Panc1 (cell line): ENCODE measurements at regions not wholly inside any gene's neighbourhood (a gene's known extent, or its start where the extent isn't known, plus 50 kb on each side); places are given as distances from the start of the nearest gene placed in this dataset.

Source experiments
- ATAC-seq: fragments of 200-7000 bp; cut with Tn5 transposase; 2 replicates; pipeline ENCODE4 v1.9.1; 2020; ENCODE audit warnings: mild to moderate bottlenecking, moderate library complexity
- BruUV-seq: library from RNA; stranded (reverse); fragments of 400-500 nt; replicated peaks from 2 replicates; lab custom pipeline; 2021; lab: Mats Ljungman, UMichigan
- CTCF ChIA-PET: fragments of 300-600 bp; sonication (Branson Sonifier 250); formaldehyde crosslinking; loops from one replicate; lab custom pipeline; 2022; ENCODE audit warnings: antibody characterized with exemption; lab: Charles Lee
- POLR2A ChIA-PET: fragments of 300-600 bp; sonication (Branson Sonifier 250); formaldehyde crosslinking; loops from one replicate; lab custom pipeline; 2022; ENCODE audit warnings: antibody characterized with exemption; lab: Charles Lee
- DNase-seq: peaks from one replicate; pipeline ENCODE4 v3.0.0-alpha.2; 2010; ENCODE audit warnings: low read depth, low spot score
- H3K27ac ChIP-seq: 2 replicates; pipeline ENCODE4 v1.5.1; 2011; ENCODE audit warnings: mild to moderate bottlenecking, low read length, inconsistent platforms
- H3K27me3 ChIP-seq: fragments of 200-500 bp; sonication (Bioruptor generic); 2 replicates; pipeline ENCODE4 v1.6.0; 2014; ENCODE audit warnings: low read length, inconsistent platforms; ENCODE audit not compliant: control insufficient read depth, insufficient read depth
- H3K36me3 ChIP-seq: fragments of 200-500 bp; sonication (Bioruptor generic); 2 replicates; pipeline ENCODE4 v1.5.1; 2014; ENCODE audit warnings: inconsistent platforms, mild to moderate bottlenecking, low read length, moderate library complexity; ENCODE audit not compliant: control insufficient read depth, insufficient read depth
- H3K4me1 ChIP-seq: 2 replicates; pipeline ENCODE4 v1.5.1; 2011; ENCODE audit warnings: inconsistent platforms, mild to moderate bottlenecking, low read length, moderate library complexity; ENCODE audit not compliant: control insufficient read depth, insufficient read depth
- H3K4me3 ChIP-seq, 2 experiments: 2 replicates each; pipeline ENCODE4 v1.5.1; 2011 to 2012; ENCODE audit warnings: low read depth in 2 of 2, low read length in 2 of 2, mild to moderate bottlenecking in 2 of 2, inconsistent platforms in 1 of 2, moderate library complexity in 1 of 2
- H3K9me3 ChIP-seq: fragments of 200-500 bp; sonication (Bioruptor generic); 2 replicates; pipeline ENCODE4 v1.5.1; 2014; ENCODE audit warnings: low read depth, mild to moderate bottlenecking, inconsistent platforms, low read length, moderate library complexity; ENCODE audit not compliant: control insufficient read depth, insufficient read depth
- CTCF ChIP-seq: fragments of 450-650 bp; IDR thresholded peaks from 2 replicates; pipeline ENCODE4 v1.5.1; 2017; ENCODE audit warnings: mild to moderate bottlenecking
- POLR2AphosphoS5 ChIP-seq: IDR thresholded peaks from 2 replicates; pipeline ENCODE4 v1.6.1; 2012; ENCODE audit warnings: mild to moderate bottlenecking, low read depth, low read length, moderate library complexity
- SIN3A ChIP-seq: IDR thresholded peaks from 2 replicates; pipeline ENCODE4 v1.6.1; 2012; ENCODE audit warnings: low read depth, mild to moderate bottlenecking, low read length, moderate library complexity, borderline replicate concordance; ENCODE audit not compliant: insufficient read depth
- TCF7L2 ChIP-seq: IDR thresholded peaks from 2 replicates; pipeline ENCODE4 v1.6.1; 2011; ENCODE audit warnings: mild to moderate bottlenecking, low read depth, low read length, inconsistent platforms
- in situ Hi-C: cut with HindIII; loops from 2 replicates; pipeline ENCODE4 v1.10.0; 2016; ENCODE audit warnings: low sequenced_read_pairs, low pct_unique_long_range_greater_than_20kb
- intact Hi-C: fragments of 100-400 bp; cut with micrococcal nuclease; formaldehyde crosslinking; loops from one replicate; pipeline ENCODE4 v1.10.0; 2022; ENCODE audit not compliant: unreplicated experiment
- TF ChIP-seq, protein P1 (sequence below), 2 experiments: IDR thresholded peaks; 2 replicates each; pipeline ENCODE4 v1.6.1; 2011 to 2012; ENCODE audit warnings: low read depth in 2 of 2, control low read depth in 1 of 2, low read length in 1 of 2, mild to moderate bottlenecking in 1 of 2, moderate library complexity in 1 of 2; ENCODE audit not compliant: insufficient read depth in 1 of 2

- H3K4me1 ChIP-seq = no peaks in the 10 kb centered on the region
- in situ Hi-C loops = no loop called here
- H3K36me3 ChIP-seq = no peaks in the 10 kb centered on the region
- H3K4me3 ChIP-seq = no peak overlapping the region
- TF ChIP-seq, protein P1, sequence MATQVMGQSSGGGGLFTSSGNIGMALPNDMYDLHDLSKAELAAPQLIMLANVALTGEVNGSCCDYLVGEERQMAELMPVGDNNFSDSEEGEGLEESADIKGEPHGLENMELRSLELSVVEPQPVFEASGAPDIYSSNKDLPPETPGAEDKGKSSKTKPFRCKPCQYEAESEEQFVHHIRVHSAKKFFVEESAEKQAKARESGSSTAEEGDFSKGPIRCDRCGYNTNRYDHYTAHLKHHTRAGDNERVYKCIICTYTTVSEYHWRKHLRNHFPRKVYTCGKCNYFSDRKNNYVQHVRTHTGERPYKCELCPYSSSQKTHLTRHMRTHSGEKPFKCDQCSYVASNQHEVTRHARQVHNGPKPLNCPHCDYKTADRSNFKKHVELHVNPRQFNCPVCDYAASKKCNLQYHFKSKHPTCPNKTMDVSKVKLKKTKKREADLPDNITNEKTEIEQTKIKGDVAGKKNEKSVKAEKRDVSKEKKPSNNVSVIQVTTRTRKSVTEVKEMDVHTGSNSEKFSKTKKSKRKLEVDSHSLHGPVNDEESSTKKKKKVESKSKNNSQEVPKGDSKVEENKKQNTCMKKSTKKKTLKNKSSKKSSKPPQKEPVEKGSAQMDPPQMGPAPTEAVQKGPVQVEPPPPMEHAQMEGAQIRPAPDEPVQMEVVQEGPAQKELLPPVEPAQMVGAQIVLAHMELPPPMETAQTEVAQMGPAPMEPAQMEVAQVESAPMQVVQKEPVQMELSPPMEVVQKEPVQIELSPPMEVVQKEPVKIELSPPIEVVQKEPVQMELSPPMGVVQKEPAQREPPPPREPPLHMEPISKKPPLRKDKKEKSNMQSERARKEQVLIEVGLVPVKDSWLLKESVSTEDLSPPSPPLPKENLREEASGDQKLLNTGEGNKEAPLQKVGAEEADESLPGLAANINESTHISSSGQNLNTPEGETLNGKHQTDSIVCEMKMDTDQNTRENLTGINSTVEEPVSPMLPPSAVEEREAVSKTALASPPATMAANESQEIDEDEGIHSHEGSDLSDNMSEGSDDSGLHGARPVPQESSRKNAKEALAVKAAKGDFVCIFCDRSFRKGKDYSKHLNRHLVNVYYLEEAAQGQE (IDR thresholded peaks at IDR 0.05; ENCODE audit: insufficient read depth in 1 of 2, low read depth in 2 of 2, low read length in 1 of 2) = no peak
- TF ChIP-seq CTCF = no peak
- TF ChIP-seq TCF7L2 = no peak
- no peak for TF ChIP-seq SIN3A
- no peak for TF ChIP-seq POLR2AphosphoS5
- H3K27me3 ChIP-seq = no peaks in the 10 kb centered on the region
- ATAC-seq (no peak), DNase-seq (no peak)
- CTCF ChIA-PET = no interaction called here
- no peaks in the 10 kb centered on the region for H3K9me3 ChIP-seq
- no peak overlapping the region for H3K27ac ChIP-seq
- BruUV-seq = no TSS peak
- intact Hi-C loops = no loop called here
- POLR2A ChIA-PET = no interaction called here
Measured at GRCh38 chr22:40122792-40123191, 54.9 kb upstream of the TNRC6B start.

GRCh38 chr22:40123387-40123786 lies 54.3 kb upstream of the TNRC6B start:
- DNase-seq = no peak
- Histone ChIP-seq H3K9me3 (no peaks in the 10 kb centered on the region), H3K27me3 (no peaks in the 10 kb centered on the region), H3K4me1 (no peaks in the 10 kb centered on the region), H3K4me3 (no peak overlapping the region), H3K36me3 (no peaks in the 10 kb centered on the region), H3K27ac (no peak overlapping the region)
- ATAC-seq = no peak
- ChIA-PET POLR2A (interaction anchor here (0.7 kb wide), 1 partner anchor 124 kb away, joined by 8 read pairs; no protein-coding TSS in a partner anchor), CTCF (no interaction called here)
- BruUV-seq = no TSS peak
- TF ChIP-seq SIN3A (no peak), TCF7L2 (no peak), CTCF (no peak), POLR2AphosphoS5 (no peak)
- TF ChIP-seq, protein P1 (IDR thresholded peaks at IDR 0.05; ENCODE audit: insufficient read depth in 1 of 2, low read depth in 2 of 2, low read length in 1 of 2) = no peak
- intact Hi-C loops = no loop called here
- in situ Hi-C loops = no loop called here
